ENCODE measurements at regions not wholly inside any gene's neighbourhood (a gene's known extent, or its start where the extent isn't known, plus 50 kb on each side); places are given as distances from the start of the nearest gene placed in this dataset.
A peak's percentile ranks its signal among the peaks of the same experiment; 100 is the strongest.

- Mint-ChIP-seq H3K9me3 (no peaks in the 10 kb centered on the region), H3K4me3 (no peak overlapping the region), H3K27ac (no peak overlapping the region), H3K36me3 (ENCODE audit: low read depth) (no peaks in the 10 kb centered on the region), H3K4me1 (no peaks in the 10 kb centered on the region), H3K27me3 (no peaks in the 10 kb centered on the region)
- ChIA-PET CTCF (no interaction called here), POLR2A (no interaction called here)
- DNase-seq = no peak
Observed at GRCh38 chr20:63058696-63059335, 52.1 kb upstream of the BHLHE23 start.

- H3K9me3 Mint-ChIP-seq = no peaks in the 10 kb centered on the region
- H3K4me1 Mint-ChIP-seq = no peaks in the 10 kb centered on the region
- CTCF ChIA-PET = no interaction called here
Observed at GRCh38 chr20:63057171-63058117, 50.7 kb upstream of the BHLHE23 start.

DNA sequence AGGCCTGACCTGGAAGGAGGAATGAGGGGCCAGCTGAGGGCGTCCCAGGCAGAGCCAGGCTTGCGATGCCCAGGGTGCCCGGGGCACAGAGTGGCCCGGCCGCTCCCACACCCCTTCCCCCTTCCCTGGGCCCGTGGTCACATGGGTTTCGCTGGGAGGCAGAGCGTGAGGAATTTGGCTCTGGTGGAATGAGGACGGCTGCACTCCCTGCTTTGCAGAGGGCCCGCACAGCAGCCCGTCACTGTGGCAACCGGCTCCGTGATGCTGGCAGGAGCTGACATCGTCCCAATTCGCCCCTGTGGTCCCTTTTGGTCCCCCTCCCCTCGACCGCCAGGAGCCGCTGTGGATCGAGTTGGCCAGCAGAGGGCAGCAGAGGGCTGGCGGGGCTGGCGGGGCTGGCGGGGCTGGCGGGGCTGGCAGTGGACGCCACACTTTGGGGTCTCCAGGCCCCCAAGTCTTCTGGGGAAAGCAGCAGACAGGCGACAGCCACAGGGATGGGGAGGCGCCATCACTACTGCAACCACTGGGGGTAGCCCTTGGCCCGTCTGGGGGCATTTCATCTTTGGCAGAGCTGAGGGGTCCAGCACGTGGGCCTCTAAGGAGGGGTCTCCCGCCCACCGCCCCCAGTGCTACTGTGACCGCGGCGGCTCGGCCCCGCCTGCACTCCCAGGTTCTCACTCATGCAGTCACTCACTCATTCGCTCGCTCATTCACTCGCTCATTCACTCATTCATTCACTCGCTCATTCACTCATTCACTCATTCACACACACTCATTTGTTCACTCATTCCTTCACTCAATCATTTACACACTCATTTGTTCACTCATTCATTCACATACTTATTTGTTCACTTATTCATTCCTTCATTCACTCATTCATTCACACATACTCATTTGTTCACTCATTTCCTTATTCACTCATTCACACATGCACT lies 49.7 kb upstream of the BHLHE23 start:
- H3K4me1 Mint-ChIP-seq = no peaks in the 10 kb centered on the region
- no peak overlapping the region for H3K27ac Mint-ChIP-seq
- no peaks in the 10 kb centered on the region for H3K36me3 Mint-ChIP-seq (ENCODE audit: low read depth)
- POLR2A ChIA-PET = no interaction called here
- no peaks in the 10 kb centered on the region for H3K9me3 Mint-ChIP-seq
- H3K4me3 Mint-ChIP-seq = no peak overlapping the region
- CTCF ChIA-PET = no interaction called here
- DNase-seq = peak; percentile 32
- H3K27me3 Mint-ChIP-seq = no peaks in the 10 kb centered on the region

More at GRCh38 chr20:63057171-63058117, 50.7 kb upstream of the BHLHE23 start:
- Mint-ChIP-seq H3K4me3 (no peak overlapping the region), H3K27ac (no peak overlapping the region), H3K36me3 (ENCODE audit: low read depth) (no peaks in the 10 kb centered on the region), H3K27me3 (no peaks in the 10 kb centered on the region)
- POLR2A ChIA-PET = no interaction called here
- DNase-seq = no peak

Measured in activated CD4-positive, alpha-beta T cell treated with anti-CD3 and anti-CD28 coated beads, Interleukin-2, amount 10 ng/mL, durations not matched to agents 7 days and 5 days (primary cell).